CD14-positive monocyte (primary cell): ENCODE measurements at regions not wholly inside any gene's neighbourhood (a gene's known extent, or its start where the extent isn't known, plus 50 kb on each side); places are given as distances from the start of the nearest gene placed in this dataset.

Source experiments
- DNase-seq, 3 donors: peaks; one replicate each; pipeline ENCODE4 v3.0.0-alpha.2; 2011 to 2022
- H2AFZ ChIP-seq: 2 replicates; pipeline ENCODE4 v1.6.0; 2012; ENCODE audit warnings: mild to moderate bottlenecking, low read depth, low read length, inconsistent platforms; ENCODE audit not compliant: insufficient read depth, poor library complexity, severe bottlenecking
- H3K27ac ChIP-seq, 2 donors: 1 replicate in 1 of 2; 2 replicates in 1 of 2; pipeline ENCODE4 v1.5.1; 2012 to 2013; ENCODE audit warnings: low read length in 2 of 2, control low read depth in 1 of 2, inconsistent platforms in 1 of 2, low read depth in 1 of 2, mild to moderate bottlenecking in 1 of 2
- H3K27me3 ChIP-seq, 2 donors: one replicate each; pipeline versions ENCODE4 v1.6.0 to v1.6.1; 2011 to 2013; ENCODE audit warnings: low read length in 2 of 2; ENCODE audit not compliant: control insufficient read depth in 2 of 2, insufficient read depth in 2 of 2
- H3K36me3 ChIP-seq, 2 donors: replicated peaks in 1 of 2; 1 replicate in 1 of 2; 2 replicates in 1 of 2; pipeline versions ENCODE4 v1.5.1 to v1.6.1; 2012 to 2013; ENCODE audit warnings: low read length in 2 of 2, control low read depth in 1 of 2, inconsistent platforms in 1 of 2, mild to moderate bottlenecking in 1 of 2; ENCODE audit not compliant: insufficient read depth in 2 of 2, control insufficient read depth in 1 of 2
- H3K4me1 ChIP-seq, 2 donors: 1 replicate in 1 of 2; 2 replicates in 1 of 2; pipeline versions ENCODE4 v1.5.1 to v1.6.1; 2012 to 2013; ENCODE audit warnings: low read length in 2 of 2, control low read depth in 1 of 2, inconsistent platforms in 1 of 2, mild to moderate bottlenecking in 1 of 2, moderate library complexity in 1 of 2; ENCODE audit not compliant: insufficient read depth in 2 of 2, control insufficient read depth in 1 of 2
- H3K4me2 ChIP-seq: replicated peaks from 2 replicates; pipeline ENCODE3; 2012; ENCODE audit warnings: low read length, moderate library complexity, mild to moderate bottlenecking; ENCODE audit not compliant: poor library complexity, severe bottlenecking; ENCODE audit errors: extremely low read depth
- H3K4me3 ChIP-seq, 3 experiments: fragments of 200-600 bp in 1 of 3; sonication (generic) in 1 of 3; replicated peaks in 1 of 3; 1 replicate in 2 of 3; 2 replicates in 1 of 3; pipeline ENCODE4 v1.5.1; 2011 to 2013; ENCODE audit warnings: low read length in 3 of 3, mild to moderate bottlenecking in 3 of 3, control low read depth in 2 of 3, low read depth in 2 of 3, inconsistent platforms in 1 of 3, moderate library complexity in 1 of 3
- H3K79me2 ChIP-seq: 2 replicates; pipeline ENCODE4 v1.6.0; 2012; ENCODE audit warnings: mild to moderate bottlenecking, control low read depth, inconsistent platforms, low read length, moderate library complexity; ENCODE audit not compliant: insufficient read depth
- H3K9ac ChIP-seq: 2 replicates; pipeline ENCODE4 v1.6.0; 2017; ENCODE audit warnings: low read length, mild to moderate bottlenecking; ENCODE audit not compliant: insufficient read depth, poor library complexity, severe bottlenecking
- H3K9me3 ChIP-seq, 2 donors: replicated peaks in 1 of 2; 1 replicate in 1 of 2; 2 replicates in 1 of 2; pipeline versions ENCODE4 v1.5.1 to v1.6.1; 2012 to 2013; ENCODE audit warnings: low read length in 2 of 2, control low read depth in 1 of 2; ENCODE audit not compliant: control insufficient read depth in 1 of 2, insufficient read depth in 1 of 2
- H4K20me1 ChIP-seq: 2 replicates; pipeline ENCODE4 v1.6.0; 2012; ENCODE audit warnings: mild to moderate bottlenecking, low read length, control low read depth, moderate library complexity; ENCODE audit not compliant: insufficient read depth
- H3K27ac Mint-ChIP-seq, 7 donors: one replicate each; pipeline ENCODE4 v1.8.0; 2020; ENCODE audit warnings: mild to moderate bottlenecking in 7 of 7, mixed read lengths in 7 of 7, moderate library complexity in 6 of 7, inconsistent platforms in 2 of 7
- H3K27me3 Mint-ChIP-seq, 3 donors: one replicate each; pipeline ENCODE4 v1.8.0; 2021 to 2022; ENCODE audit warnings: low read depth in 3 of 3, mild to moderate bottlenecking in 3 of 3, mixed read lengths in 3 of 3, moderate library complexity in 3 of 3, inconsistent platforms in 1 of 3
- H3K36me3 Mint-ChIP-seq, 2 donors: one replicate each; pipeline ENCODE4 v1.8.0; 2020; ENCODE audit warnings: mixed read lengths in 2 of 2, inconsistent platforms in 1 of 2, mild to moderate bottlenecking in 1 of 2
- H3K4me1 Mint-ChIP-seq: one replicate; pipeline ENCODE4 v1.8.0; 2020; ENCODE audit warnings: mild to moderate bottlenecking, mixed read lengths
- H3K4me3 Mint-ChIP-seq, 2 donors: one replicate each; pipeline ENCODE4 v1.8.0; 2020; ENCODE audit warnings: mild to moderate bottlenecking in 2 of 2, mixed read lengths in 2 of 2, moderate library complexity in 1 of 2
- H3K9me3 Mint-ChIP-seq, 7 donors: one replicate each; pipeline ENCODE4 v1.8.0; 2020 to 2022; ENCODE audit warnings: mixed read lengths in 7 of 7, mild to moderate bottlenecking in 6 of 7, moderate library complexity in 6 of 7, inconsistent platforms in 2 of 7
- CTCF ChIP-seq: fragments of 200-600 bp; IDR thresholded peaks from one replicate; pipeline ENCODE4 v1.8.0; 2022; ENCODE audit warnings: antibody characterized with exemption, mild to moderate bottlenecking
- WGBS: methylation state at CpG from one replicate; pipeline ENCODE4 v1.1.5; 2013; ENCODE audit warnings: missing lambda C conversion rate; ENCODE audit not compliant: insufficient coverage; 5-methylcytosine and 5-hydroxymethylcytosine counted together
- intact Hi-C, 2 donors: fragments of 100-400 bp; cut with micrococcal nuclease; formaldehyde crosslinking; loops; one replicate each; pipeline versions ENCODE4 v1.15.0 to v1.15.1; 2023

- H3K4me2 ChIP-seq: no peak overlapping the region
- H3K27ac Mint-ChIP-seq: no peak overlapping the region
- no peaks in the 10 kb centered on the region for H3K79me2 ChIP-seq
- H3K4me1 Mint-ChIP-seq: peaks cover 6% of the 10 kb centered on the region
- H4K20me1 ChIP-seq: no peaks in the 10 kb centered on the region
- H3K27me3 ChIP-seq: no peaks in the 10 kb centered on the region
- no peaks in the 10 kb centered on the region for H3K9me3 Mint-ChIP-seq
- DNase-seq: no peak
- H3K36me3 Mint-ChIP-seq: no peaks in the 10 kb centered on the region
- H3K4me1 ChIP-seq: peaks cover 0 to 3% of the 10 kb centered on the region in 2 donors
- H3K4me3 Mint-ChIP-seq: no peak overlapping the region
- no peak overlapping the region for H3K9ac ChIP-seq
- H2AFZ ChIP-seq: no peak overlapping the region
- H3K9me3 ChIP-seq: no peaks in the 10 kb centered on the region
- intact Hi-C loops: no loop called here
- no peak for TF ChIP-seq CTCF
- no peaks in the 10 kb centered on the region for H3K36me3 ChIP-seq
- no peak overlapping the region for H3K27ac ChIP-seq
- H3K4me3 ChIP-seq: no peak overlapping the region
- no peaks in the 10 kb centered on the region for H3K27me3 Mint-ChIP-seq
Observed at GRCh38 chr1:101128846-101129245, 103.3 kb upstream of the DPH5 start.

- intact Hi-C loops: no loop called here
- Histone ChIP-seq H3K4me2 (no peak overlapping the region), H3K79me2 (no peaks in the 10 kb centered on the region), H3K4me1 (peaks cover 0 to 3% of the 10 kb centered on the region in 2 donors), H3K27ac (no peak overlapping the region), H3K36me3 (no peaks in the 10 kb centered on the region), H2AFZ (no peak overlapping the region), H4K20me1 (no peaks in the 10 kb centered on the region), H3K4me3 (no peak overlapping the region), H3K27me3 (no peaks in the 10 kb centered on the region), H3K9ac (no peak overlapping the region), H3K9me3 (no peaks in the 10 kb centered on the region)
- no peak for TF ChIP-seq CTCF
- no peak for DNase-seq
- no peaks in the 10 kb centered on the region for H3K9me3 Mint-ChIP-seq
- H3K27ac Mint-ChIP-seq: peak overlapping the region in 1 of 7 donors; percentile 57
- no peaks in the 10 kb centered on the region for H3K27me3 Mint-ChIP-seq
- H3K36me3 Mint-ChIP-seq: no peaks in the 10 kb centered on the region
- H3K4me3 Mint-ChIP-seq: no peak overlapping the region
- WGBS: 0% methylated on average over 1 of the region's 3 CpGs
- peaks cover 6% of the 10 kb centered on the region for H3K4me1 Mint-ChIP-seq
Observed at GRCh38 chr1:101128211-101128727, 102.7 kb upstream of the DPH5 start.
